Nephron (organoid): ENCODE measurements at regions not wholly inside any gene's neighbourhood (a gene's known extent, or its start where the extent isn't known, plus 50 kb on each side); places are given as distances from the start of the nearest gene placed in this dataset.

Experiments
- H3K27ac Mint-ChIP-seq, 3 experiments: 2 replicates each; pipeline ENCODE4 v1.8.0; 2020; ENCODE audit warnings: mixed read lengths in 3 of 3, mild to moderate bottlenecking in 2 of 3, moderate library complexity in 1 of 3
- H3K27me3 Mint-ChIP-seq: 2 replicates; pipeline ENCODE4 v1.8.0; 2021; ENCODE audit warnings: low read depth, mild to moderate bottlenecking, moderate library complexity, mixed read lengths
- H3K36me3 Mint-ChIP-seq: 2 replicates; pipeline ENCODE4 v1.8.0; 2020; ENCODE audit warnings: low read depth, mixed read lengths
- H3K4me1 Mint-ChIP-seq: 2 replicates; pipeline ENCODE4 v1.8.0; 2020; ENCODE audit warnings: mixed read lengths
- H3K4me3 Mint-ChIP-seq, 3 experiments: 2 replicates each; pipeline ENCODE4 v1.8.0; 2020; ENCODE audit warnings: mild to moderate bottlenecking in 3 of 3, mixed read lengths in 3 of 3, moderate library complexity in 2 of 3
- H3K9me3 Mint-ChIP-seq: 2 replicates; pipeline ENCODE4 v1.8.0; 2020; ENCODE audit warnings: mixed read lengths
- CTCF ChIP-seq, 3 experiments: fragments of 200-600 bp; sonication (generic); IDR thresholded peaks; one replicate each; pipeline ENCODE4 v1.5.0; 2021; ENCODE audit warnings: antibody characterized with exemption in 3 of 3; ENCODE audit not compliant: unreplicated experiment in 3 of 3

GRCh38 chr1:96510391-96510790, 211.2 kb upstream of the PTBP2 start:
- H3K9me3 Mint-ChIP-seq = no peaks in the 10 kb centered on the region
- no peaks in the 10 kb centered on the region for H3K36me3 Mint-ChIP-seq
- no peaks in the 10 kb centered on the region for H3K27me3 Mint-ChIP-seq
- peaks cover 21% of the 10 kb centered on the region for H3K4me1 Mint-ChIP-seq
- no peak for TF ChIP-seq CTCF (IDR thresholded peaks at IDR 0.05; ENCODE audit: unreplicated experiment in 3 of 3)
- H3K27ac Mint-ChIP-seq = peak overlapping the region in 2 of 3 experiments; percentile 17 to 57
- H3K4me3 Mint-ChIP-seq = no peak overlapping the region

GRCh38 chr1:96510911-96511310, 210.7 kb upstream of the PTBP2 start:
- no peaks in the 10 kb centered on the region for H3K9me3 Mint-ChIP-seq
- no peaks in the 10 kb centered on the region for H3K27me3 Mint-ChIP-seq
- H3K4me3 Mint-ChIP-seq = no peak overlapping the region
- peaks cover 21% of the 10 kb centered on the region for H3K4me1 Mint-ChIP-seq
- H3K27ac Mint-ChIP-seq = no peak overlapping the region
- no peaks in the 10 kb centered on the region for H3K36me3 Mint-ChIP-seq
- no peak for TF ChIP-seq CTCF (IDR thresholded peaks at IDR 0.05; ENCODE audit: unreplicated experiment in 3 of 3)

- H3K4me1 Mint-ChIP-seq = peaks cover 21% of the 10 kb centered on the region
- no peak overlapping the region for H3K4me3 Mint-ChIP-seq
- no peaks in the 10 kb centered on the region for H3K9me3 Mint-ChIP-seq
- no peak overlapping the region for H3K27ac Mint-ChIP-seq
- H3K36me3 Mint-ChIP-seq = no peaks in the 10 kb centered on the region
- TF ChIP-seq CTCF (IDR thresholded peaks at IDR 0.05; ENCODE audit: unreplicated experiment in 3 of 3) = no peak
- no peaks in the 10 kb centered on the region for H3K27me3 Mint-ChIP-seq
Observed at GRCh38 chr1:96513136-96513535, 208.4 kb upstream of the PTBP2 start.

GRCh38 chr1:96515430-96515829, 206.2 kb upstream of the PTBP2 start:
- Mint-ChIP-seq H3K4me3 (no peak overlapping the region), H3K9me3 (no peaks in the 10 kb centered on the region), H3K27me3 (no peaks in the 10 kb centered on the region), H3K4me1 (peaks cover 19% of the 10 kb centered on the region), H3K27ac (peak overlapping the region in 1 of 3 experiments; percentile 13), H3K36me3 (no peaks in the 10 kb centered on the region)
- no peak for TF ChIP-seq CTCF (IDR thresholded peaks at IDR 0.05; ENCODE audit: unreplicated experiment in 3 of 3)

- Mint-ChIP-seq H3K27ac (peak overlapping the region in 1 of 3 experiments; percentile 13), H3K27me3 (no peaks in the 10 kb centered on the region), H3K4me1 (peaks cover 19% of the 10 kb centered on the region), H3K36me3 (no peaks in the 10 kb centered on the region), H3K4me3 (no peak overlapping the region), H3K9me3 (no peaks in the 10 kb centered on the region)
- no peak for TF ChIP-seq CTCF (IDR thresholded peaks at IDR 0.05; ENCODE audit: unreplicated experiment in 3 of 3)
Observed at GRCh38 chr1:96515925-96516324, 205.7 kb upstream of the PTBP2 start.

GRCh38 chr1:96519851-96520578, 201.6 kb upstream of the PTBP2 start:
- H3K27ac Mint-ChIP-seq = peak overlapping the region; percentile 65 to 75 (median 74)
- H3K36me3 Mint-ChIP-seq = no peaks in the 10 kb centered on the region
- no peaks in the 10 kb centered on the region for H3K9me3 Mint-ChIP-seq
- peaks cover 3% of the 10 kb centered on the region for H3K27me3 Mint-ChIP-seq
- TF ChIP-seq CTCF (IDR thresholded peaks at IDR 0.05; ENCODE audit: unreplicated experiment in 3 of 3) = no peak
- peaks cover 24% of the 10 kb centered on the region for H3K4me1 Mint-ChIP-seq
- H3K4me3 Mint-ChIP-seq = peak overlapping the region; percentile 2 to 26 (median 5)
